HCT116 (cell line): ENCODE measurements at regions not wholly inside any gene's neighbourhood (a gene's known extent, or its start where the extent isn't known, plus 50 kb on each side); places are given as distances from the start of the nearest gene placed in this dataset.
"Not testable (repeated sequence)": the region's sequence is repeated elsewhere in the genome, so short reads cannot be mapped to it uniquely, and the experiment has no call there.

Experiments
- ATAC-seq: fragments of 200-7000 bp; cut with Tn5 transposase; 2 replicates; pipeline ENCODE4 v1.9.1; 2020; ENCODE audit warnings: mild to moderate bottlenecking, moderate library complexity
- BruUV-seq: library from RNA; stranded (reverse); fragments of 400-500 nt; replicated peaks from 2 replicates; lab custom pipeline; 2021; lab: Mats Ljungman, UMichigan
- CTCF ChIA-PET: fragments of 300-600 bp; sonication (Branson Sonifier 250); formaldehyde crosslinking; loops from one replicate; lab custom pipeline; 2021; ENCODE audit warnings: antibody characterized with exemption; lab: Charles Lee
- POLR2A ChIA-PET: fragments of 300-600, 350-600 bp; sonication (Branson Sonifier 250); formaldehyde crosslinking; loops from one replicate; lab custom pipeline; 2021; ENCODE audit warnings: antibody characterized with exemption; lab: Charles Lee
- RAD21 ChIA-PET, 2 experiments: fragments of 300-600 bp; sonication (Branson Sonifier 250); formaldehyde crosslinking; loops; one replicate each; lab custom pipeline; 2023; ENCODE audit warnings: low total read pairs in 2 of 2; ENCODE audit not compliant: uncharacterized antibody in 2 of 2, unreplicated experiment in 2 of 2, low non-redundant PET in 1 of 2; lab: Charles Lee
- DNase-seq: peaks from one replicate; pipeline ENCODE4 v3.0.0-alpha.2; 2010; ENCODE audit warnings: low read depth, low spot score
- H2AFZ ChIP-seq: fragments of 200-600 bp; shearing (Covaris generic), sonication (generic); 2 replicates; pipeline ENCODE4 v1.6.1; 2017; ENCODE audit warnings: low read depth, mixed run types, mixed read lengths, antibody characterized with exemption, low read length; ENCODE audit not compliant: poor library complexity, severe bottlenecking
- H3K27ac ChIP-seq: 2 replicates; pipeline ENCODE4 v1.5.1; 2012; ENCODE audit warnings: low read depth, low read length
- H3K27me3 ChIP-seq: fragments of 200-600 bp; sonication (generic); 2 replicates; pipeline ENCODE4 v1.6.1; 2016; ENCODE audit warnings: mixed run types, low read length, mixed read lengths; ENCODE audit not compliant: insufficient read depth
- H3K36me3 ChIP-seq, 2 experiments: fragments of 200-500 bp in 1 of 2; fragments of 200-600 bp in 1 of 2; sonication (Bioruptor generic) in 1 of 2; sonication (generic) in 1 of 2; 2 replicates each; pipeline versions ENCODE4 v1.5.1 to v1.6.1; 2014 to 2016; ENCODE audit warnings: low read length in 2 of 2, inconsistent platforms in 1 of 2, mixed read lengths in 1 of 2, mixed run types in 1 of 2; ENCODE audit not compliant: insufficient read depth in 2 of 2, control insufficient read depth in 1 of 2
- H3K4me1 ChIP-seq, 2 experiments: fragments of 200-600 bp in 1 of 2; sonication (generic) in 1 of 2; 2 replicates each; pipeline versions ENCODE4 v1.5.1 to v1.6.1; 2012 to 2017; ENCODE audit warnings: low read length in 2 of 2, inconsistent platforms in 1 of 2, mild to moderate bottlenecking in 1 of 2, mixed read lengths in 1 of 2, mixed run types in 1 of 2, moderate library complexity in 1 of 2; ENCODE audit not compliant: insufficient read depth in 2 of 2, control insufficient read depth in 1 of 2
- H3K4me2 ChIP-seq: fragments of 200-600 bp; sonication (generic); 2 replicates; pipeline ENCODE4 v1.6.1; 2017; ENCODE audit warnings: mixed run types, low read length, mixed read lengths
- H3K4me3 ChIP-seq, 2 experiments: fragments of 200-600 bp in 1 of 2; sonication (generic) in 1 of 2; replicated peaks in 1 of 2; 2 replicates each; pipeline ENCODE4 v1.5.1; 2011 to 2016; ENCODE audit warnings: low read length in 2 of 2, control low read depth in 1 of 2, low read depth in 1 of 2, mild to moderate bottlenecking in 1 of 2, mixed read lengths in 1 of 2, mixed run types in 1 of 2
- H3K79me2 ChIP-seq: fragments of 200-600 bp; sonication (generic); 2 replicates; pipeline ENCODE4 v1.6.1; 2017; ENCODE audit warnings: mild to moderate bottlenecking, mixed run types, low read length, moderate library complexity, mixed read lengths; ENCODE audit not compliant: insufficient read depth
- H3K9ac ChIP-seq: fragments of 200-600 bp; sonication (generic); 2 replicates; pipeline ENCODE4 v1.6.1; 2016; ENCODE audit warnings: low read length, mixed read lengths
- H3K9me2 ChIP-seq: fragments of 200-600 bp; sonication (generic), shearing (Covaris generic); 2 replicates; pipeline ENCODE4 v1.6.1; 2017; ENCODE audit warnings: mixed run types, mild to moderate bottlenecking, moderate library complexity; ENCODE audit not compliant: insufficient read depth
- H3K9me3 ChIP-seq, 2 experiments: fragments of 200-500 bp in 1 of 2; fragments of 200-600 bp in 1 of 2; sonication (Bioruptor generic) in 1 of 2; sonication (generic) in 1 of 2; 2 replicates each; pipeline ENCODE4 v1.6.1; 2014 to 2017; ENCODE audit warnings: low read length in 2 of 2, mixed read lengths in 2 of 2, inconsistent platforms in 1 of 2, low read depth in 1 of 2, mild to moderate bottlenecking in 1 of 2, mixed run types in 1 of 2, moderate library complexity in 1 of 2; ENCODE audit not compliant: control insufficient read depth in 1 of 2, insufficient read depth in 1 of 2
- H4K20me1 ChIP-seq: fragments of 200-600 bp; sonication (generic), shearing (Covaris generic); 2 replicates; pipeline ENCODE4 v1.6.1; 2017; ENCODE audit warnings: mixed run types, mild to moderate bottlenecking, moderate library complexity; ENCODE audit not compliant: insufficient read depth
- intact Hi-C: fragments of 100-400 bp; cut with micrococcal nuclease; formaldehyde crosslinking; loops from 2 replicates; pipeline ENCODE4 v1.10.0; 2022

GRCh38 chr1:120257064-120257777 lies 80.9 kb upstream of the SEC22B start:
- H3K36me3 ChIP-seq, H3K79me2 ChIP-seq, BruUV-seq, POLR2A ChIA-PET, intact Hi-C loops, CTCF ChIA-PET, H3K9ac ChIP-seq, H3K27me3 ChIP-seq, H2AFZ ChIP-seq, RAD21 ChIA-PET, H3K9me3 ChIP-seq, DNase-seq, H3K9me2 ChIP-seq, H3K4me1 ChIP-seq, H3K4me3 ChIP-seq, H3K27ac ChIP-seq, H3K4me2 ChIP-seq, H4K20me1 ChIP-seq: not testable (repeated sequence)
- peak; percentile 27; the same call in 1 of the 2 replicates for ATAC-seq

DNA sequence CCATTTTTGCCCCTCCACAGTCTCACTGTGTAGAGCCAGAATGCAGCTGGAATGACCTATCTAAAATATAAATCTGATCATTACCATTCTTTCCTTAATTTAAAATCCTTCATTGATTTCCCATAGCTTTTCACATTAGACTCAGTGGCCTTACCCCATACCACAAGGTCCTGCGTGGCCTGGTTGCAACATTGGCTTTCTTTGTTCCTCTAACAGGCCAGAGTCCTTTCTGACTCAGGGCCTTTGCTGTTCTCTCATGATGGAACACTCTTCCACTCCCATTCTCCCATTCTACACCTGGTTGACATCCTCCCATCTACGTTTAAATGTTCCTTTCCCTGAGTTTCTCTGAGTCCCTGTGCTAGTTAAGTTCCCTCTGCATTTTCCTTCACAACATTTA lies 74.4 kb upstream of the SEC22B start:
- BruUV-seq, H3K4me1 ChIP-seq, H3K27ac ChIP-seq, POLR2A ChIA-PET, H3K36me3 ChIP-seq, H3K9me3 ChIP-seq, H3K9ac ChIP-seq, DNase-seq, CTCF ChIA-PET, H3K79me2 ChIP-seq, H3K4me3 ChIP-seq, H3K9me2 ChIP-seq, RAD21 ChIA-PET, H4K20me1 ChIP-seq, H3K27me3 ChIP-seq, intact Hi-C loops, ATAC-seq, H3K4me2 ChIP-seq, H2AFZ ChIP-seq: not testable (repeated sequence)

DNA sequence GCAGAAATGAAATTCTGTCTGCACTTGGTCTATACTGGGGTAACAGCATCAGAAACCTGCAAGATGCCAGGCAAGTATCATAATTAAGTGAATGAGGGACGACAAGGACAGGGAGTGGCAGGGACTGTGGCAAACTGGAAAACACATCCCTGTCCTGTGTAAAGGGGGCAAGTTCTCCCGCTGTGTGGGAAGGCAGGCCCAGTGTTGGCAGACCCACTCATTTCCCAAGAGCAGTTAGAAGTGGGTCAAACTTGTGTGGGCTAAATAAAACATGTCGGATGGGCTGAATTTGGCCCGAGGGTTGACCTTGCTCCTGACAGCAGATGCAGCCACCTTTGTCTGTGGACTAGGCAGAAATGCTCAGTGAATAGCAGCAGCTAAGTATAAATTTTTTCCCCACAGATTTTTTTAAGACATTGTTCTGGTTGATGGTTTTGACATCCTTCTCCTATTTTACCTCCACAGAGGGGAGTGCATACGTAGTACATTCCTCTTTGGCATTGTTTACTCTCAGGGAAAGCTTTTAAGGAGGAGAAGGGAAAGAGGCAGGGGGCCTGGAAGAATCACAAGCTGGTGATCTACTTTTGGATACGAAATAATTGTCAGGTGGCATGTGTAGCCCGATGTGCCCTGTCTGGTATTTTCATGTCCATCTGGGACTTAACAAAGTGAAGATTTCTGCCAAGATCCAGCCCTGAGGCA lies 72.6 kb upstream of the SEC22B start:
- H3K4me2 ChIP-seq, DNase-seq, H3K9me2 ChIP-seq, intact Hi-C loops, H3K9ac ChIP-seq, H3K4me3 ChIP-seq, H3K27ac ChIP-seq, H4K20me1 ChIP-seq, H3K4me1 ChIP-seq, POLR2A ChIA-PET, H3K27me3 ChIP-seq, CTCF ChIA-PET, H3K9me3 ChIP-seq, H3K36me3 ChIP-seq, ATAC-seq, BruUV-seq, RAD21 ChIA-PET, H3K79me2 ChIP-seq, H2AFZ ChIP-seq: not testable (repeated sequence)

DNA sequence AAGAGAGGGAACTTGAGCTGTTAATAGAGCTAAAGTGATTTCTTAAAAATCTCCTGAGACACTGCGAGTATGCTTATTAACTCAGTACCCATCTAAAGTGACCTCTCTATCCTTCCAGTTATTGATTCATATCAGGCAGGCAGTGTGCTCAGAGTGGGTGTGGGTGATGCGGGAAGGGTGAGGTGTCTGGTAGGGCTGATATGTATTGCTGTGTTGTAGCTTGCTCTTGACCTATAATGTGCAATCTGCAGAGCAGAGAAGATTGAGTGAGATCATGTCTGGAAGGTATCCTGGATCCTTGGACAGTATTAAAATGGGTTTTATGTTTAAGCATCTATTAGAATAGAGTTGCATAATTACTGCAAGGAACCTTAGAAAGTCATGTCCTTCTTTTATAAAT lies 71.9 kb upstream of the SEC22B start:
- POLR2A ChIA-PET, result not testable (repeated sequence)

More for the DNA sequence above, 71.9 kb upstream of the SEC22B start:
- DNase-seq, H3K36me3 ChIP-seq, H3K9me2 ChIP-seq, CTCF ChIA-PET, H3K27me3 ChIP-seq, H4K20me1 ChIP-seq, H3K4me2 ChIP-seq, H3K27ac ChIP-seq, H2AFZ ChIP-seq, H3K79me2 ChIP-seq, H3K9me3 ChIP-seq, ATAC-seq, intact Hi-C loops, RAD21 ChIA-PET, H3K4me1 ChIP-seq, H3K9ac ChIP-seq, BruUV-seq, H3K4me3 ChIP-seq: not testable (repeated sequence)
